Inflammatory macrophage (primary cell): ENCODE measurements at regions not wholly inside any gene's neighbourhood (a gene's known extent, or its start where the extent isn't known, plus 50 kb on each side); places are given as distances from the start of the nearest gene placed in this dataset.
"Not testable (repeated sequence)": the region's sequence is repeated elsewhere in the genome, so short reads cannot be mapped to it uniquely, and the experiment has no call there.

ENCODE experiments used
- DNase-seq, 2 donors: peaks; one replicate each; pipeline ENCODE4 v3.0.0-alpha.2; 2020 to 2022

- no peak for DNase-seq
These were observed 91.4 kb upstream of the AFDN start for GRCh38 chr6:167735084-167735950.

GRCh38 chr6:167735951-167736288, 90.8 kb upstream of the AFDN start:
- DNase-seq, result no peak

- no peak for DNase-seq
These were observed 90.1 kb upstream of the AFDN start for GRCh38 chr6:167736486-167737204.

DNA sequence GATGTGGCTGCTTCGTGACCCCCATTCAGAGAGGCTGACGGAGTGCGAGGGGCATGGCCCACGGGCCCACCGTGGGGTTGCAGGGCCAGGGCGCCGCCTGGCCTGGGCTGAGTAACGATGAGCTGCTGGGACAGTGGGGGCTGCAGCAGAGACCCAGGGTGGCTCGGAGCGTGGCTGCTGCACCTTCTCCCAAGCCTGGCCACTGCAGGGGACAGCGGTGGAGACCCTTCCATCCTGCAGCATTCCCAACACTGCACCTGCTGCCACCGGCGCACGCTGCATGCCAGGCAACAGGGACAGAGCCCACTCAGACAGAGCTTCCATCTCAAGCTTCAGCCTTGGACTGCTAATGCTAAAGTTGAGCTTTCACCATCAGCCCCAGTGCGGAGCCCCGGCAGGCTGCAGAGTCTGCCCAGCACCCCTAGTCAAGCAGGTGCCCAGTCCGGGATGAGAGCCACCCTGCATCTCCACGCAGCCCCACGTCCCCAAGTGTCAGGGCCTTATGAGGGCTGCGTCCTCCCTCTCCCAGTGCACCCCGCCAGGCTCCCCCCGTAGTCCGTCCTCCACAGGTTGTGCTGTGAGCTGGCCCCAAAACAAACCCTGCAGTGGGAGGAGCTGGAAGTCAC, 89.4 kb upstream of the AFDN start:
- DNase-seq, result no peak

DNA sequence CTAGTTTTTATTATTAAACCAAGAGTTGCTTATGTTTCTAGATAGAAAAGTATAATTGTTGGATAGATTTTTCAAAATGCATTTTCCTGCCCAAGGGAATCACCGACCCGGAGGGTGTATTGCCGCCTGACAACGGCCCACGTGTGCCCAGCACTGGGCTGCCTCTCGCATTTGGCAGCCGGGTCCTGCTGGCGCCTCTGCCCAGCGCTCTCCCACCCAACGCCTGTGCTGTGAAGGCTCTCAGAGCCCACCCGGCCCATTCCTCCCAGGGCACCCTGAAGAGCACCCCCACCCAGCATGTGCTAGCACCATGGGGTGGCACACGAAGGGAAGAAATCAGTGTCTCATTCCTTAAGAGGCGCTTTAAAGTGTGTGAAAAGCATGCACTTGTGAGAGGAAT, 88.3 kb upstream of the AFDN start:
- DNase-seq, result no peak

GRCh38 chr6:167739721-167740475, 86.8 kb upstream of the AFDN start:
- DNase-seq, result no peak

- no peak for DNase-seq
These were observed 83.9 kb upstream of the AFDN start for GRCh38 chr6:167742719-167743303.

DNA sequence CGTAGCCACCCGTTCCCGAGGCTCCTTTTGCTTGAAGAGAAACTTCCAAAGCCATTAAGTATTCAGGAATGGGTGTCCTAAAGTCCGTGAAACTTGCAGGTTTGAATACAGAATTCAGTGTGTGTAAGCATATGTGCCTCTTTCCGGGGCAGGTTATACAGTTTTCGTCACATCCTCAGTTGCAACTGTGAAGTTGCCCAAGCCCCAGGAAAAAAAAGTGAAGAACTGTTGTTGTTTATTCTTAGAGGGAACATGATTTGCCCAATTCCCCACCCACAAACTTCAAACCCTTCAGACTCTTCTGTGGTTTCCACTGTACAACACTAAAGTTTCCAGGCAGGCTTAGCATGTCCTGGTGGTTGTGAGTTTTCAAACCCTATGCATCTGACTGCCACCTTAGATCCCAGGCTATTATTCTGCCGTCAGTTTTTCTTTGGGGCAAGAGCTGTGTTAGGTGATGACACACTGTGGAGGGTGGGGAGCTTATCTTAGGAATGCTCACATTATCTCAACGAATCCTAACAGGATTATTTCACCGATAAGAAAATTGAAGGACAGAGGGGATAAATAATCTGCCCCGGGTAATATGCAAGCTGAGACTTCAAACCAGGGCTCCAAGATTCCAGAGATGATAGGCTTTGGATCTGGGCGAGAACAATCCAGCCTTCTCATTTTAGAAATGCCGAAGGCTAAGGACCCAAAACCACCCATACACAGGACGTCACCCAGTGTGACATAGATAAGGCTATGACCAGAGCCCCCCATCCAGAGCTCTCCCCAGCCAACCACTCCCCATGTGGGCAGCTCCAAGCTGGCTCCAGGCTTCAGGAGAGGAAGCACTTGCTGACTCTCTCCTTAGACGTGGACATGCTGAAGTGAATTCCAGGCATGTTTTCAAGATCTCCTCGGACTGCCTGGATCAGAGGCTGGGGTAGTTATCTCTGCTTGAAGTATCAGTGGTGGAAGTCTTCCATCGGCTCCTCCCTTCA, 81.7 kb upstream of the AFDN start:
- peak in 1 of 2 donors; percentile 10 for DNase-seq

DNA sequence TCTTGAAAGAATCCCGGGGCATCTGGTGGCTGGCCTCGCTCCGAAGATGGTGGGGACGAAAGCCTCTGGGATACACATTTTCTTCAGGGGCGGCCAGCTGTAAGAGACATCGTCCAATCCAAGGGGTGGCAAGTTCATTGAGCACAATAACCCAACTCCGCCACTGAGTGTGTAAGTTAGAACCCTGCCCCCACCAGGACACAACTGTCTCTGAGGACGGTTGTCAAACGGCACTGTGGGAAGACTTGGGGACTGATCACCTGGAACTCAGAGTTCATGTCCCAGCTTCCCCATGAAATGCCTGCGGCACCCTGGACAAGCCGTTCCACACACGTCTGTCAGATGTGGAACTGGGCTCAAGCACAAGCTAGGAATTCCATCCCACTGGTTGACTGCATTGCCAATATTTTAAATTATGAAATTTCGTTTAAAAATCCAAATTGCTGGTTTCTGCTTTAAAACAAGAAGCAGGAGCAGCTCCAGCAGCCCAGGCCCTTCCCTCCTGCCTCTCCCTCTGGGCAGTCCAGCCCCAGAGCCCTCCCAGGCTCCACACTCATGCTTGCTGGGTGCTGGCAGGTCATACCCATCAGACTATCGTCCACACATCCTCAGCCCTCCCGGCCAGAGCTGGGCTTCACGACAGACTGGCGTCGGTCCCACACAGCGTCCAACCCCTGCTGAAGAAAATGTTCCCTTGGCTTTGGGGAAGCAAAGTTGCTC, 80.9 kb upstream of the AFDN start:
- no peak for DNase-seq

- no peak for DNase-seq
These were observed 80.3 kb upstream of the AFDN start for GRCh38 chr6:167746390-167746907.

GRCh38 chr6:167746975-167747374, 79.7 kb upstream of the AFDN start:
- no peak for DNase-seq

DNA sequence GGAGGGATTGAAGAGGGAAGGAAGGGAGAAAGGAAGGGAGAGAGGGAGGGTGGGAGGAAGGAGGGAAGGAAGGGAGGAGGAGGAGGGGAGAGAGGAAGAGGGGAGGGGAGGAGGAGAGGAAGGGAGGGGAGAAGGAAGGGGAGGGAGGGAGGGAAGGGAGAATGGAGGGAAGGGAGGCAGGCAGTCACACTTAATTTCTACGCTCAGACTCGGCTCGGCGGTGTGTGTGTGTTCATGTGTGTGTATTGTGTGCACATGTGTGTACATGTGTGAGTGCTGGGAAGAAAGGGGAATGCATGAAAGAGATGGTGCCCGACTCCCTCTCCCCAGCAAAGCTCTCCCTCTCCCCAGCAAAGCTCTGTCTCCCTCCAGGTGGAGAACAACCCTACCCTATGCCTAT, 79.1 kb upstream of the AFDN start:
- DNase-seq, result no peak

GRCh38 chr6:167748046-167748445, 78.7 kb upstream of the AFDN start:
- DNase-seq, result no peak

GRCh38 chr6:167748458-167749379, 78.0 kb upstream of the AFDN start:
- DNase-seq, result no peak

- no peak for DNase-seq
These were observed 75.8 kb upstream of the AFDN start for GRCh38 chr6:167750956-167751358.

DNA sequence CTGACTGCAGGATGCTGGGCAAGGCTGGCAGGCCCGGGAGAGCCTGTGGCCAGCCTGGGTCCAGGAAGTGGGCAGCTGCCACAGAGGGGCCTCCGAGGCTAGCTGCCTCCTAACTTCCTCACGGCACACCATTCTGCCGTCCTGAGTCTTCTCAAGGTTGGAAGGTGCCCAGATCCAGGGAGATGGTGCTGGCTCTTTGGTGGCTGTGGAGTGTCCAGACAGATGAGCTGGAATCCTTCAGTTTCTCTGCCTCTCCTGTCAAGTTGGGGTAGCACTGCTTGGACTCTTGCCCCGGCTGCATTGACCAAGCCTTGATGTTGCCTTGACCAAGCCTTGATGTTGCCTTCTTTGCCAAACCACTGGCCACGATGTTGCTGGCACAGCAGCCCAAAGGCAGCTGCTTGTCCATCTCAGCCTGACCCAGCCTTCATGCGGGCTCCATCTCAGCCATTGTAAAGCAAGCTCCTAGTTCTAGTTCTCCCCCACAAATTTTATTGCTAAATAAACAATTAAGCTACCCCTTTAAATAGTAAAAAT, 75.1 kb upstream of the AFDN start:
- no peak for DNase-seq

GRCh38 chr6:167753281-167753680, 73.4 kb upstream of the AFDN start:
- DNase-seq, result not testable (repeated sequence)

- no peak for DNase-seq
These were observed 72.0 kb upstream of the AFDN start for GRCh38 chr6:167754691-167755090.

DNA sequence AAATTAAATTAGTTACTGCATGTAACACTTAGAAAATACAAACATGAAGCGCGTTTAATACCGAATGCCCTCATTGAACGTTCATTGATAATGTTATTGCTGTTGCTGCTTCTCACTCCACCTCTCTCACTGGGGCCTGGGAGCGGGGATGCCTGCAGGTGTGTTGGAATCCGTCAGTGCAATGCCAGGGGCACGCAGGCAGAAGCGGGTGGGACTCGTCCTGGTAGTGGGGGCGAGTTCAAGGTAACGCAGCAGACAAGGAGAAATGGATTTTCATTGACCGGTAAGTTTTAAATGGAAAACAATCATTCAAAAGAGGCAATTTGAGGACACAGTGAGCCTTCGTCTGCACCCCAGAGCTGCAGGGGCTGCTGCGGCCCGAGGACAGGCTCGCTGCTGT, 71.2 kb upstream of the AFDN start:
- DNase-seq, result no peak
